Upper lobe of right lung (tissue), 1 donor: ENCODE measurements at regions not wholly inside any gene's neighbourhood (a gene's known extent, or its start where the extent isn't known, plus 50 kb on each side); places are given as distances from the start of the nearest gene placed in this dataset.
"Not testable (repeated sequence)": the region's sequence is repeated elsewhere in the genome, so short reads cannot be mapped to it uniquely, and the experiment has no call there.

Experiments used
- ATAC-seq: fragments of 200-7000 bp; cut with Tn5 transposase; one replicate; pipeline ENCODE4 v1.9.1; 2020; ENCODE audit warnings: mild to moderate bottlenecking, moderate library complexity
- DNase-seq: peaks from one replicate; pipeline ENCODE4 v3.0.0-alpha.2; 2020
- H3K27ac ChIP-seq: fragments of 200-600 bp; one replicate; pipeline ENCODE4 v1.8.0; 2022
- H3K27me3 ChIP-seq: fragments of 200-600 bp; one replicate; pipeline ENCODE4 v1.8.0; 2022; ENCODE audit warnings: mild to moderate bottlenecking
- H3K36me3 ChIP-seq: fragments of 200-600 bp; one replicate; pipeline ENCODE4 v1.8.0; 2022
- H3K4me1 ChIP-seq: fragments of 200-600 bp; one replicate; pipeline ENCODE4 v1.8.0; 2022
- H3K4me3 ChIP-seq: fragments of 200-600 bp; one replicate; pipeline ENCODE4 v1.8.0; 2022; ENCODE audit warnings: mild to moderate bottlenecking
- H3K9me3 ChIP-seq: fragments of 200-600 bp; one replicate; pipeline ENCODE4 v1.8.0; 2022
- intact Hi-C: fragments of 100-400 bp; cut with DNase I; formaldehyde crosslinking; loops from one replicate; pipeline ENCODE4 v1.11.0; 2022
- TF ChIP-seq, protein P1 (sequence below): fragments of 200-600 bp; IDR thresholded peaks from one replicate; pipeline ENCODE4 v1.8.0; 2022; ENCODE audit warnings: antibody characterized with exemption
- donor health status: DM: no; HTN: yes; CAD: no; lungs with severe emphysema.

DNA sequence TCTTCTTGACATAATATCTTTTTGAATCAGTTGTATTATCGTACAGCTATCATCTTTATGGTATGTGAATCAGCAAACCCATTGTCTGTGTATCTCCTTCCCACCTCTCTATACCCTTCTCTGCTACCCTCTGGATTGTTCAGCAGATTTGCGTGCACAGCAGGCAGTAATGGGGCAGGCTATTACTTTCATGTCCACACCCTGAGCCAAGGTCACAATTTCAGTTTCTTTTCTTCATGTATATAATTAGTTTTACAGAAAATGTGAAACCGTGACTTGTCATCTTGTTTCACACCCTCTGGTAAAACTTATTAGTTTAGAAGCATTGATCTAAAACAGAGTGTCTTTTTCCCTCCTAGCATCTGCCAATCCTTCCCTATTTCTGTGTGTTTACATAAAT, 770.4 kb upstream of the SEMA6D start:
- Histone ChIP-seq H3K4me3 (no peak overlapping the region), H3K4me1 (no peaks in the 10 kb centered on the region), H3K9me3 (no peaks in the 10 kb centered on the region), H3K27me3 (no peaks in the 10 kb centered on the region), H3K36me3 (no peaks in the 10 kb centered on the region), H3K27ac (no peak overlapping the region)
- DNase-seq: no peak
- no peak for ATAC-seq
- intact Hi-C loops: no loop called here
- TF ChIP-seq, protein P1, sequence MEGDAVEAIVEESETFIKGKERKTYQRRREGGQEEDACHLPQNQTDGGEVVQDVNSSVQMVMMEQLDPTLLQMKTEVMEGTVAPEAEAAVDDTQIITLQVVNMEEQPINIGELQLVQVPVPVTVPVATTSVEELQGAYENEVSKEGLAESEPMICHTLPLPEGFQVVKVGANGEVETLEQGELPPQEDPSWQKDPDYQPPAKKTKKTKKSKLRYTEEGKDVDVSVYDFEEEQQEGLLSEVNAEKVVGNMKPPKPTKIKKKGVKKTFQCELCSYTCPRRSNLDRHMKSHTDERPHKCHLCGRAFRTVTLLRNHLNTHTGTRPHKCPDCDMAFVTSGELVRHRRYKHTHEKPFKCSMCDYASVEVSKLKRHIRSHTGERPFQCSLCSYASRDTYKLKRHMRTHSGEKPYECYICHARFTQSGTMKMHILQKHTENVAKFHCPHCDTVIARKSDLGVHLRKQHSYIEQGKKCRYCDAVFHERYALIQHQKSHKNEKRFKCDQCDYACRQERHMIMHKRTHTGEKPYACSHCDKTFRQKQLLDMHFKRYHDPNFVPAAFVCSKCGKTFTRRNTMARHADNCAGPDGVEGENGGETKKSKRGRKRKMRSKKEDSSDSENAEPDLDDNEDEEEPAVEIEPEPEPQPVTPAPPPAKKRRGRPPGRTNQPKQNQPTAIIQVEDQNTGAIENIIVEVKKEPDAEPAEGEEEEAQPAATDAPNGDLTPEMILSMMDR: no peak

DNA sequence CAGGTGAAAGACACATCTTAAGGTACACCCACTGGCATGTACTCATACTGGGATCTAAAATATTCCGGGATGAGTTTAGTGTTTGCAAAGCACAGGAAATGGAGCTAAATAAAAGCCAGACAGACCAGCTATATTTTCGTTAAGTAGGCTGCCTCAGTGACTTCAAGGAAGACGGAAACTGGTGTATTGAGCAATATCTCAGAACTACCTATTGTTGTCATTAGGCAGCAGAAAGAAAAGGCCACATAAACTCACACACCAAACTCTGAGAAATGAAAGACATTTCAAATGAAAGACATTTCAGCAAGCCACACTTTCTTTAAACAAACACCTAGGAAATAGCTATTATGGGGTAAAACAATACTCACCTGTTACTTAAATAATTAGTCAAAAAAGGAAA, 761.7 kb upstream of the SEMA6D start:
- H3K4me3 ChIP-seq: no peak overlapping the region

DNA sequence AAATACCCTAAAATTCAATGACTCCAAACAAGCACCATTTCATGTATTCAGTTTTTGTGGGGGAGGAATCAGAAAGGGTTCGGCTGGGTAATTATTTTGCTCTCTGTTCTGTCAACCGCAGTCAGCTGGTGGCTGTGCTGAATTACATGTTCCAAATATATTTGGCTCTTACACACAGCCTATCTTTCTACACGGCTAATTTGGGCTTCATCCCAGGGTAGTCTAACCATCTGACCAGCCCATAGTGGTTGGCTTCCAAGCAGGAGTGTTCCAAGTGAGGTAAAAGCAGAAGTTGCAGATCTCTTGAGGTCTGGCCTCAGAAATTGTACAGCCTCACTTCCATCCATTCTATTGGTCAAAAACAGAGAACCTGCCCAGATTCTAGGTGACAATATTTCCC, 760.8 kb upstream of the SEMA6D start:
- Histone ChIP-seq H3K27me3 (no peaks in the 10 kb centered on the region), H3K4me3 (no peak overlapping the region), H3K9me3 (no peaks in the 10 kb centered on the region), H3K36me3 (no peaks in the 10 kb centered on the region), H3K4me1 (no peaks in the 10 kb centered on the region), H3K27ac (no peak overlapping the region)
- intact Hi-C loops: no loop called here
- DNase-seq: no peak
- no peak for ATAC-seq
- TF ChIP-seq, protein P1: no peak

More for the DNA sequence above, 761.7 kb upstream of the SEMA6D start:
- no peak for ATAC-seq
- no peaks in the 10 kb centered on the region for H3K9me3 ChIP-seq
- H3K27me3 ChIP-seq: no peaks in the 10 kb centered on the region
- no peak overlapping the region for H3K27ac ChIP-seq
- intact Hi-C loops: no loop called here
- DNase-seq: no peak
- TF ChIP-seq, protein P1: no peak
- H3K4me1 ChIP-seq: no peaks in the 10 kb centered on the region
- H3K36me3 ChIP-seq: no peaks in the 10 kb centered on the region

DNA sequence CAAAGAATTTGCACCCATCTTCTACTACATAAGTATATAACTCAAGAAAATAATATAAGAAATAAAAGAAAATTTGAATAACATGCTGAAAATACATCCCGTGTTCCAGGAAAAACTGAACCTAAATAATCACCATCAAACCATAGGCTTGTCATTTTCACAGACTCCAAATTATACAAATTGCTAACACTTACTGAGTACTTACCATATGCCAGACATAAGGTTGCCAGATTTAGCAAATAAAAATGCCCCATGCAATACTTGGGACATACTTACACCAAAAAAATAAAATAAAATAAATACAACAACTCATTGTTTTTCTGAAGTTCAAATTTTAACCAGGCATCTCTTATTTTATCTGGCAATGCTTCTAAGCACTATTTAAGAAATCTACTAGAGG, 760.4 kb upstream of the SEMA6D start:
- intact Hi-C loops: no loop called here
- Histone ChIP-seq H3K4me1 (no peaks in the 10 kb centered on the region), H3K36me3 (no peaks in the 10 kb centered on the region), H3K27ac (no peak overlapping the region), H3K9me3 (no peaks in the 10 kb centered on the region), H3K4me3 (no peak overlapping the region), H3K27me3 (no peaks in the 10 kb centered on the region)
- no peak for DNase-seq
- ATAC-seq: no peak
- TF ChIP-seq, protein P1: no peak

DNA sequence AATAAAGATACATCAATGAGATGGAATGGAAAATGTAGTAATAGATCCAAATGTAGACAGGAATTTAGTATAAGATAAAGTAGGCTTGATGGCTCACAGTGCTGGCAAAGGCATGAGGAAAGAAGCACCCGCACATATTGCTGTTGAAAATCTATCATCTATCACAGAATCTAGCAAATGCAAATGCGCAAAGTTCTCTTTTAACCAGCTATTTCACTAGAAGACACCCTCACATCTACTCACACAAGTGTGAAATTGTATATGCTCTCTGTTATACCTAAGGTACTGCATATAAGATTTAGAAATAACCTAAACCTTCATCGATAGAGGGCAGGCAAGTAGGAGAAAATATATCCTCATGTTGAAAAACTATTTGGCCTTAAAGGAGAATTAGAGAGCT, 756.7 kb upstream of the SEMA6D start:
- H3K4me3 ChIP-seq: no peak overlapping the region
- intact Hi-C loops: no loop called here

DNA sequence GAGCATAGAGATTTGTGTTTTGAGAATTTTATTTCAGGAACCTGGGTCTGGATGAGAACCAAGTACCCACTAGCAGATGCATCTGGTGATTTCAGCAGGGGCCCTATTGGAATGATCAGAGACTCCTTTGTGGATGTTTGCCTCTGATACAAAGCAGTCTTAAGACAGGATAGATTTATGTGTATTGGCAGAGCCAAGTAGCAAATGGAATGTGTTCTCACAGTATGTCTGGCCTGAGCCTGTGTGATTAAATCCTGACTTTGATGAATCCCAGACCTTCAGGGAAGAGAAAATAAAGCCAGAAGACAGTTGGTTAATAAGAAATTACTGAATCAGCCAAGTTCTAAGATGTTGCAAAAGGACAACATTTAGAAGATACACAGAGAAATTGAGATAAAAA, 755.5 kb upstream of the SEMA6D start:
- no peaks in the 10 kb centered on the region for H3K36me3 ChIP-seq
- TF ChIP-seq, protein P1: no peak
- intact Hi-C loops: no loop called here
- DNase-seq (no peak), ATAC-seq (no peak)
- no peaks in the 10 kb centered on the region for H3K9me3 ChIP-seq
- H3K27ac ChIP-seq: no peak overlapping the region
- no peak overlapping the region for H3K4me3 ChIP-seq
- no peaks in the 10 kb centered on the region for H3K4me1 ChIP-seq
- no peaks in the 10 kb centered on the region for H3K27me3 ChIP-seq

More for the DNA sequence above, 756.7 kb upstream of the SEMA6D start:
- Histone ChIP-seq H3K9me3 (no peaks in the 10 kb centered on the region), H3K27ac (no peak overlapping the region), H3K4me1 (no peaks in the 10 kb centered on the region), H3K27me3 (no peaks in the 10 kb centered on the region), H3K36me3 (no peaks in the 10 kb centered on the region)
- ATAC-seq (no peak), DNase-seq (no peak)
- TF ChIP-seq, protein P1: no peak

DNA sequence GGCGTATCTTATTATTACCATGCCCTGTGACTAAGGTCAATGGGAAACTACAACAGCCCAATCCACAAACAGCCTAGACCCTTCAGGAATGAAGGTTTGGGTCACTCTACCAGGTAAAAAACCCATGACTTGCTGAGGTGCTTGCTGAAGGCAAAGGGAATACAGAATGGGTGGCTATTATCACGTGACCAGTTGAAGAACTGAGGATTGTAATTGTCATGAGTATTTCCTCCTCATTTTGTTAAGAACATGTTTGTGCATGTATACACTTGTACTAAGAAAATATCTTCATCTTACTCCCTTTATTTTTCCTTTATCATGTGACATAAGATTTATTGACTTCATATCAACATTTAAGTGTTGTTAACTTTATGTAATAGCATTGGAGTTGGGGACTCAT, 729.2 kb upstream of the SEMA6D start:
- DNase-seq, H3K27ac ChIP-seq, H3K4me3 ChIP-seq, intact Hi-C loops, ATAC-seq, H3K4me1 ChIP-seq, H3K27me3 ChIP-seq, H3K36me3 ChIP-seq, H3K9me3 ChIP-seq: not testable (repeated sequence)
